ENCODE measurements at regions not wholly inside any gene's neighbourhood (a gene's known extent, or its start where the extent isn't known, plus 50 kb on each side); places are given as distances from the start of the nearest gene placed in this dataset.
"Not testable (repeated sequence)": the region's sequence is repeated elsewhere in the genome, so short reads cannot be mapped to it uniquely, and the experiment has no call there.

GRCh38 chr10:42351745-42352144, 286.6 kb downstream of the ZNF33B start:
- no peak for DNase-seq

GRCh38 chr10:42336593-42337337, 301.6 kb downstream of the ZNF33B start:
- not testable (repeated sequence) for DNase-seq

- not testable (repeated sequence) for DNase-seq
Observed at GRCh38 chr10:42335653-42336296, 302.6 kb downstream of the ZNF33B start.

DNA sequence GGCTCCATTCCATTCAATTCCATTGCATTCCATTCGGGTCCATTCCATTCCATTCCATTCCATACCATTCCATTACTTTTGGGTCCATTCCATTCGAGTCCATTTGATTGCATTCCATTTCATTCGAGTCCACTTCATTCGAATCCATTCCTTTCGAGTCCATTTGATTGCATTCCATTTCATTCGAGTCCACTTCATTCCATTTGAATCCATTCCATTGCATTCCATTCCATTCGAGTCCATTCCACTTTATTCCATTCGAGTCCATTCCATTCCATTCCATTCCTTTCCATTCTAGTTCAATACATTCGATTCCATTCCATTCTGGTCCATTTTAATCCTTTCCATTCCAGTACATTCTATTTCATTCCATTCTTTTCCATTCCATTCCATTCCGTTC, 334.0 kb downstream of the ZNF33B start:
- no peak for DNase-seq

- not testable (repeated sequence) for DNase-seq
Observed at GRCh38 chr10:42281896-42282295, 356.5 kb downstream of the ZNF33B start.

GRCh38 chr10:42269788-42270187, 368.6 kb downstream of the ZNF33B start:
- DNase-seq = not testable (repeated sequence)

- not testable (repeated sequence) for DNase-seq
Observed at GRCh38 chr10:42263259-42263658, 375.1 kb downstream of the ZNF33B start.

GRCh38 chr10:42243002-42243401, 395.4 kb downstream of the ZNF33B start:
- DNase-seq = not testable (repeated sequence)

DNA sequence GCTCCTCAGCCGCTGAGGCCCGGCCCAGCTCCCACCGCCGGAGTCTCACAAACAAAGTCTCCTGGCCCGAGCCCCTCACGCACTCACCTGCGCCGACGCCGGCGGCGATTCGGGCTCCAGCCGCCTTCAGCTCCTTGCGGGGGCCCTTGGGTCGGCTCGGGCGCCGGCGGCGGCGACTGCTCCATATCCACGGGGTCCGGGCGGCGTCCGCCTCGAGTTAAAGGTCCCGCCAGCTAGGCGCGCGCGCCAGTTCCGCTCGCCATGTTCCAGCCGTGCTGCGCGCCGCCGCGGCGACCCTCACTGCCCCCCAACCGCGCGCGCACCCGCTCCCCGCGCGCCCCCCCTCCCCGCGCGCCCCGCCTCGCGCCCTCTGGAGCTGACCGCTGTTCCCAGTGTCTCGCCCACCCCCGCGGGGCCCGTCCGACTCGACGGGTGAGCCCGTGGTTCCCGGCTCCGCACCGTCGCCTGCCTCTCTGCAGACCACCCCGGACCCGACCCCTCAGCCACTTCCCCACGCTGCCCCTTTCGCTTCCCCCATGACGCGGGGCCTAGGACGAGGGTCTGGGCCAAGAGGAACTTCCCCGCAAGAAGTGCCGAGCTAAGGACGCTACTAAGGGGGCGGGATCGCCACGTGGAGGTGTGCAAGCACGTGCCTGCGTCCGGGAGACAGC, 396.1 kb downstream of the ZNF33B start:
- no peak for DNase-seq

DNA sequence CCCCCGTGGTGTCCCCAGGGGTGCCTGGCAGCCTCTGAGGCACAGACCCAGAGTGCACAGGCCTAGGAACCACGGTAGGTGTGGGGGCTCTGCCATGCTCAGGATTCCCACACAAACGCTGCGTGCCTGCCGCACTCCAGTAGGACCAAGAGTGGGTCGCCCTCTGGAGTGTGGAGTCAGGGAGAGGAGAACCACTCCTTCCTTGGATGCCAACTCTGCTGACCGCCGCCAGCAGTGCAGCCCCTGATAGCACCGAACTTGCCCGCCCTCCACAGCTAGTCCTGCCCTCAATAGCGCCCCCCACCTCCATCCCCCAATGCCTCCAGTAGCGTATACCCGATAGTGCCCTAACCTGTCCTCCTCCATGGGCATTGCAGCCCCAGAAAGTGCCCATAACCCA, 402.0 kb downstream of the ZNF33B start:
- DNase-seq = not testable (repeated sequence)

DNA sequence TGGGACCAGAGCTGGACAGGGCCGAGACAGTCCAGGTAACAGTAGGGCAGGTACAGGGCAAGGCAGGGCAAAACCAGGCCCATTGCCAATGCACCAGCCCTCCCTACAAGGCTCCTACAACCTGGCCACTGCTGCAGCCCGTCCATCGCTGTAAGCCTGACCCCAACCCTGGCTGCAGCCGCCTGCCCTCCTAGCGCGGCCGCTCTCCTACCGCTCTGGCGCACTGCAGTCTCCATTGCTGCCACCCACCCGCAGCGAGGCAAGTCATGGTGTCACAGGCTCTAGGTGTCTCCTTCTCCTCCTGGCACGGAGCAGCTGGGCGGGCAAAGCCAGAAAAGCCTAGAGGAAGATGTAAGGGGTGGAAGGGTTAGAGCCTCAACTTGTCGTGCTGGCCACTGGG, 402.6 kb downstream of the ZNF33B start:
- not testable (repeated sequence) for DNase-seq

- DNase-seq = not testable (repeated sequence)
Observed at GRCh38 chr10:42235241-42235640, 403.1 kb downstream of the ZNF33B start.

DNA sequence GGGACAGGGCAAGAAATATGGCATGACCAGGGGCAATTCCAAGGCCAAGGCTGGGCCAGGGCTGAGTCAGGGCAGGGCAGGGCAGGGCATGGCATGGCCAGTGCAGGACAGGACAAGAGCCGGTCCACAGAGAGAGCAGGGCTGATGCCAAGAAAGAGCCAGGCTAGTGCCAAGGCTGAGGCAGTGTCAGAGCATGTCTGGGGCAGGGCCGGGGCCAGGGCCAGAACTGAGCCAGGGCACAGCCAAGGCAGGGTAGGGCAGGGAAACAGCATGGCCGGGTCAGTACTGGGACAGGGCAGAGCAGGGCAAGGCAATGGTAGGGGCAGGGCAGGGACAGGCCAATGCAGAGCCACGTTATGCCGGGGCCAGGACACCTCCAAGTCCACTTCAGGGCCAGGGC, 403.9 kb downstream of the ZNF33B start:
- DNase-seq = not testable (repeated sequence)

DNA sequence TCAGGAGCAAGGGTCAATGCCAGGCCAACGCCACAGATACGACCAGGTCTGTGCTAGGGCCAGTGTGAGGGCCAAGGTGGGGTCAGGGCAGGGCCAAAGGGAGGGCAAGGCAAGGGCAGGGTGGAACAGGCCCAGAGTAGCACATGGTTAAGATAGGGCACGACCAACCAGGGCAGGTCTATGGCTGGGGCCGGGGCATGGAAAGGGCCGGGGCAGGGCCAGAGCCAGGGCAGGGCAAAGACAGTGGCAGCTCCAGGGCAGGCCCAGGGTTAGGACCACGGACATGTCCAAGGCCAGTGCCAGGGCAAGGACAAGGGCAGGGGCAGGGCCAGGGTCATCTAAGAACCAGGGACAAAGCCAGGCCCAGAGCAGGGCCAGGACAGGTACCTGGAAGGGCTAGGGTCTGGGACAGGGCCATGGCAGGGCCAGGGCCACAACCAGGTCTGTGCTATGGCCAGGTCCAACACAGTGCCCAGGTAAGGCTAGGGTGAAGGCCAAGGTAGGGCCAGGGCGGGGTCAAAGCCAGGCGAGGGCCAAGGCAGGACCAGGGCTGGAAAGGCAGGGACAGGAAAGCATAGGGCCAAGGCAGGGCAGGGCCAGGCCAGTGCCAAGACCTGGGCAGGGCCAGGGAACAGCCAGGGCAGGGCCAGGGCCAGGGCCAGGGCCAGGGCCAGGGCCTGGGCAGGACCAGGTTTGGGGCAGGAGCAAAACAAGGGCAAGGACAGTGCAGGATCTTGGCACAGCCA, 404.7 kb downstream of the ZNF33B start:
- not testable (repeated sequence) for DNase-seq

DNA sequence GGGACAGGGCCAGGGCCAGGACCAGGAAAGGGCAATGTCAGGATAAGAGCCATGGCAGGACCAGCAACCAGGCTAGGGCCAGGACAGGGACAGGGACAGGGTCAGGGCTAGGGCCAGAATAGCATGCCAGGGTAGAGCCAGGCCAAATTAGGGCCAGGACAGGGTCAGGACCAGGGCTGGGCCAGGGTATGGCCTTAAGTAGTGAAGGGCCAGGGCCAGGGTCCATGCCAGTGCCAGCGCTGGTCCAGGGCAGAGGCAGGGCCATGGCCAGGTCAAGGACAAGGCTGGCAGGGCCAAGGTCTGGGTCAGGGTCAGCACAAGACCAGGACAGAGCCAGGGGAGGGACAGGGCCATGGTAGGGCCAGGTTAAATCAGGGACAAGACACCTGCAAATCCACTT, 405.4 kb downstream of the ZNF33B start:
- DNase-seq = not testable (repeated sequence)

- DNase-seq = not testable (repeated sequence)
Observed at GRCh38 chr10:42230812-42231211, 407.6 kb downstream of the ZNF33B start.

DNA sequence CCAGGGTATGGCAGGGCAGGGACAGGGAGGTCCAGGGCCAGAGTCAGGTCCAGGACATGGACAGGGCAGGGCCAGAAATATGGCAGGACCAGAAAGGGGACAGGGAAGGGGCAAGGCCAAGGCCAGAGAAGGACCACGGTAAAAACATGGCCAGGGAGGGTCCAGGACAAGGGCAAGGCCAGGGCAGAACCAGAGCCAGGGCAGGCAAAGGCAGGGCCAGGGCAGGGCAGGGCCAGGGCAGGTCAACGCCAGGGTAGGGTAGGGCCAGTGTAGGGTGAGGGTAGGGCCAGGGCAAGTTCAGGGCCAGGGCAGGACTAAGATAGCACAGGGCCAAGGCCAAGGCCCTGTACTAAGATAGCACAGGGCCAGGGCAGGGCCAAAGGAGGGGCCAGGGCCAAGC, 408.3 kb downstream of the ZNF33B start:
- not testable (repeated sequence) for DNase-seq

DNA sequence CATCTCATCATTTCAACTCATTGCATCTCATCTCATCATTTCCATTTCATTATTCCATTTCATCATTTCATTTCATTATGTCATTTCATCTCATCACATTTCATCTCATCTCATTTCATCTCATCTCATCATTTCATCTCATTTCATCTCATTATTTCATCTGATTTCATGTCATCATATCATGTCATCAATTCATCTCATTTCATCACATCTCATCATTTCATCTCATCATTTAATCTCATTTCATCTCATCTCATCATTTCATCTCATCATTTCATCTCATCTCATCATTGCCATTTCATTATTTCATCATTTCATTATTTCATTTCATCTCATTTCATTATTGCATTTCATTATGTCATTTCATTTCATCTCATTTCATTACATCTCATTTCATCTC, 410.5 kb downstream of the ZNF33B start:
- not testable (repeated sequence) for DNase-seq

DNA sequence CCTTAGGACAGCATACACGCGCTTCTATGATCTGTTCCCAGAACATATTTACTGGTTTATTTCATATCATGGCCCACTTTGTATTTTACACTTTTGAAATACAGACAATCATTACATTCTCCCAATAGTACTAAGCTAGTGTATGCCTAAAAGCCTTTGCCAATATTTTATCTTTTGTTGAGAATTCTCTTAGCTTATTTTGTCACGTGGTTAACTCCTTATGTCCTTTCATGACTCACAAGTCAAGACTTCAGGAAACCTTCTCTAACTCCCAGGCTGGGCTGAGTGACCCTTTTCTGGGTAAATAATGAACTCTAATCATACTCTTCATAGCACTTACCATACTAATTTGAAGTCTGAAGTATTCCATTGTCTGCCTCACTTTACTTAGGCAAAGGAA, 444.8 kb downstream of the ZNF33B start:
- not testable (repeated sequence) for DNase-seq

DNA sequence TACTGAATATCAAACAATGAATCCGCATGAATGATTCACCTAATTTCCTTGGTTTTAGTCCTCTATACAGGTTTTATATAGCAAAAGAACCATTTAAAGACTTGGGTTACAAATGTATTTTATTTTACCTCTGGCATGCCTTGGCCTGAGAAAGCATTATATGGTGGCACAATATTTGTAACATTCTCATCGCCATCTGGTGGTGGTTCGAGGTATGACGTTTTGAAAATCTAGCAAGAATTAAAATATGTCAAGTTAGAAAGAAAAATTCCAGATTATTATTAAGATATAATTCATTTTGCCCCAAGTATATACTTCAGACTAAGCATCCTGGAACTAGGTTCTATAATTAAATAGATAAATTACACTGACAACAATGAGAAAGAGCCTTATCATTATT, 445.9 kb downstream of the ZNF33B start:
- peak in 1 of 2 donors; percentile 0 for DNase-seq

GRCh38 chr10:42187501-42188195, 450.7 kb downstream of the ZNF33B start:
- not testable (repeated sequence) for DNase-seq
